GM21367 (cell line): ENCODE measurements at regions not wholly inside any gene's neighbourhood (a gene's known extent, or its start where the extent isn't known, plus 50 kb on each side); places are given as distances from the start of the nearest gene placed in this dataset.
"Not testable (repeated sequence)": the region's sequence is repeated elsewhere in the genome, so short reads cannot be mapped to it uniquely, and the experiment has no call there.

ENCODE experiments used
- ATAC-seq: cut with Tn5 transposase; IDR thresholded peaks from one replicate; pipeline ENCODE4 v1.9.1; 2021; ENCODE audit not compliant: unreplicated experiment

- ATAC-seq = no peak
Observed at GRCh38 chr5:126009566-126009965, 413.6 kb upstream of the GRAMD2B start.

GRCh38 chr5:126011526-126011925 is 411.7 kb upstream of the GRAMD2B start:
- ATAC-seq = not testable (repeated sequence)

GRCh38 chr5:126014676-126015075 is 408.5 kb upstream of the GRAMD2B start:
- ATAC-seq = no peak

GRCh38 chr5:126015235-126016181 is 407.7 kb upstream of the GRAMD2B start:
- ATAC-seq = no peak

GRCh38 chr5:126016256-126016655 is 407.0 kb upstream of the GRAMD2B start:
- ATAC-seq = no peak

GRCh38 chr5:126017096-126017495 is 406.1 kb upstream of the GRAMD2B start:
- no peak for ATAC-seq

- ATAC-seq = no peak
Observed at GRCh38 chr5:126020770-126021169, 402.4 kb upstream of the GRAMD2B start.

- no peak for ATAC-seq
Observed at GRCh38 chr5:126023994-126024441, 399.2 kb upstream of the GRAMD2B start.

GRCh38 chr5:126027149-126027548 is 396.1 kb upstream of the GRAMD2B start:
- no peak for ATAC-seq

GRCh38 chr5:126027652-126028051 is 395.6 kb upstream of the GRAMD2B start:
- ATAC-seq = no peak

- no peak for ATAC-seq
Observed at GRCh38 chr5:126028336-126028735, 394.9 kb upstream of the GRAMD2B start.

- ATAC-seq = not testable (repeated sequence)
Observed at GRCh38 chr5:126029282-126029681, 393.9 kb upstream of the GRAMD2B start.

- no peak for ATAC-seq
Observed at GRCh38 chr5:126030698-126031097, 392.5 kb upstream of the GRAMD2B start.

GRCh38 chr5:126031989-126032716 is 391.1 kb upstream of the GRAMD2B start:
- no peak for ATAC-seq

GRCh38 chr5:126043688-126044087 is 379.5 kb upstream of the GRAMD2B start:
- ATAC-seq = no peak

GRCh38 chr5:126044111-126044668 is 379.0 kb upstream of the GRAMD2B start:
- no peak for ATAC-seq

GRCh38 chr5:126044931-126045565 is 378.2 kb upstream of the GRAMD2B start:
- ATAC-seq = no peak

- ATAC-seq = no peak
Observed at GRCh38 chr5:126046318-126046717, 376.9 kb upstream of the GRAMD2B start.

- ATAC-seq = no peak
Observed at GRCh38 chr5:126046846-126047571, 376.2 kb upstream of the GRAMD2B start.

- no peak for ATAC-seq
Observed at GRCh38 chr5:126052120-126052519, 371.1 kb upstream of the GRAMD2B start.
